DOHH2 (cell line): ENCODE measurements at regions not wholly inside any gene's neighbourhood (a gene's known extent, or its start where the extent isn't known, plus 50 kb on each side); places are given as distances from the start of the nearest gene placed in this dataset.

Experiments used
- H3F3A ChIP-seq: fragments of 200-600 bp; sonication (generic), shearing (Covaris generic); 2 replicates; pipeline ENCODE4 v1.6.0; 2016; ENCODE audit warnings: antibody characterized with exemption, mild to moderate bottlenecking; ENCODE audit not compliant: control insufficient read depth, insufficient read depth
- H3K27ac ChIP-seq: fragments of 200-600 bp; sonication (generic); 2 replicates; pipeline ENCODE4 v1.5.1; 2014; ENCODE audit warnings: low read depth, mild to moderate bottlenecking, low read length, moderate library complexity
- H3K27me3 ChIP-seq: fragments of 200-600 bp; sonication (generic); 2 replicates; pipeline ENCODE4 v1.6.1; 2014; ENCODE audit warnings: mild to moderate bottlenecking, low read length, mixed read lengths; ENCODE audit not compliant: control insufficient read depth
- H3K36me3 ChIP-seq: fragments of 200-600 bp; sonication (generic); 2 replicates; pipeline ENCODE4 v1.6.1; 2014; ENCODE audit warnings: mild to moderate bottlenecking, low read length, moderate library complexity, mixed read lengths; ENCODE audit not compliant: control insufficient read depth
- H3K4me1 ChIP-seq: fragments of 200-600 bp; sonication (generic); 2 replicates; pipeline ENCODE4 v1.6.1; 2014; ENCODE audit warnings: mild to moderate bottlenecking, low read length, mixed read lengths; ENCODE audit not compliant: control insufficient read depth
- H3K4me2 ChIP-seq: fragments of 200-600 bp; sonication (generic); 2 replicates; pipeline ENCODE4 v1.6.0; 2014; ENCODE audit warnings: mild to moderate bottlenecking, low read length, moderate library complexity
- H3K4me3 ChIP-seq: fragments of 200-600 bp; sonication (generic); 2 replicates; pipeline ENCODE4 v1.5.1; 2014; ENCODE audit warnings: mild to moderate bottlenecking, low read length, mixed read lengths
- H3K79me2 ChIP-seq: fragments of 200-600 bp; sonication (generic); 2 replicates; pipeline ENCODE4 v1.6.1; 2014; ENCODE audit warnings: mild to moderate bottlenecking, low read length, mixed read lengths; ENCODE audit not compliant: control insufficient read depth
- H3K9me2 ChIP-seq: fragments of 200-600 bp; sonication (generic); replicated peaks from 2 replicates; pipeline ENCODE4 v1.6.1; 2014; ENCODE audit warnings: mild to moderate bottlenecking, low read length, mixed read lengths; ENCODE audit not compliant: control insufficient read depth
- H3K9me3 ChIP-seq: fragments of 200-600 bp; sonication (generic); 2 replicates; pipeline ENCODE4 v1.6.1; 2014; ENCODE audit warnings: antibody characterized with exemption, low read length, mixed read lengths; ENCODE audit not compliant: control insufficient read depth, insufficient read depth
- H4K20me1 ChIP-seq: fragments of 200-600 bp; sonication (generic); 2 replicates; pipeline ENCODE4 v1.6.0; 2014; ENCODE audit warnings: low read depth, mild to moderate bottlenecking, antibody characterized with exemption, low read length, moderate library complexity; ENCODE audit not compliant: control insufficient read depth, insufficient read depth
- CTCF ChIP-seq: fragments of 200-600 bp; sonication (generic); IDR thresholded peaks from one replicate; pipeline ENCODE4 v1.5.1; 2014; ENCODE audit warnings: antibody characterized with exemption, mild to moderate bottlenecking, low read depth, low read length; ENCODE audit not compliant: poor library complexity, severe bottlenecking
- EZH2phosphoT487 ChIP-seq: fragments of 200-600 bp; sonication (generic); IDR thresholded peaks from 2 replicates; pipeline ENCODE4 v1.6.1; 2017; ENCODE audit warnings: borderline replicate concordance, mild to moderate bottlenecking, antibody characterized with exemption, low read length, moderate library complexity, mixed read lengths

- no peak overlapping the region for H3K4me2 ChIP-seq
- H3K27ac ChIP-seq: no peak overlapping the region
- H4K20me1 ChIP-seq: no peaks in the 10 kb centered on the region
- TF ChIP-seq CTCF (no peak), EZH2phosphoT487 (no peak)
- H3K9me3 ChIP-seq: no peaks in the 10 kb centered on the region; the same call in 1 of the 2 replicates
- H3K4me3 ChIP-seq: no peak overlapping the region
- H3K9me2 ChIP-seq: no peaks in the 10 kb centered on the region
- H3K36me3 ChIP-seq: no peaks in the 10 kb centered on the region
- no peaks in the 10 kb centered on the region for H3K79me2 ChIP-seq
- H3F3A ChIP-seq: no peaks in the 10 kb centered on the region
- H3K27me3 ChIP-seq: no peaks in the 10 kb centered on the region
- H3K4me1 ChIP-seq: no peaks in the 10 kb centered on the region
These were observed 140.9 kb downstream of the TFCP2L1 start for GRCh38 chr2:121144111-121144510.

GRCh38 chr2:121146630-121147029 is 138.4 kb downstream of the TFCP2L1 start:
- Histone ChIP-seq H3K9me2 (no peaks in the 10 kb centered on the region), H3K36me3 (no peaks in the 10 kb centered on the region)

GRCh38 chr2:121147766-121148165 is 137.2 kb downstream of the TFCP2L1 start:
- Histone ChIP-seq H3K27me3 (no peaks in the 10 kb centered on the region), H3K36me3 (no peaks in the 10 kb centered on the region), H3K4me3 (no peak overlapping the region), H3K9me2 (no peaks in the 10 kb centered on the region), H3F3A (no peaks in the 10 kb centered on the region), H3K9me3 (no peaks in the 10 kb centered on the region), H3K79me2 (no peaks in the 10 kb centered on the region), H4K20me1 (no peaks in the 10 kb centered on the region), H3K4me2 (no peak overlapping the region), H3K27ac (no peak overlapping the region), H3K4me1 (no peaks in the 10 kb centered on the region)
- no peak for TF ChIP-seq CTCF

More at GRCh38 chr2:121146630-121147029, 138.4 kb downstream of the TFCP2L1 start:
- Histone ChIP-seq H4K20me1 (no peaks in the 10 kb centered on the region), H3K27ac (no peak overlapping the region), H3F3A (no peaks in the 10 kb centered on the region), H3K9me3 (no peaks in the 10 kb centered on the region), H3K4me3 (no peak overlapping the region), H3K27me3 (no peaks in the 10 kb centered on the region), H3K4me1 (no peaks in the 10 kb centered on the region), H3K4me2 (no peak overlapping the region), H3K79me2 (no peaks in the 10 kb centered on the region)
- TF ChIP-seq CTCF (no peak), EZH2phosphoT487 (no peak)

GRCh38 chr2:121148481-121148880 is 136.5 kb downstream of the TFCP2L1 start:
- no peaks in the 10 kb centered on the region for H3K9me3 ChIP-seq
- TF ChIP-seq CTCF (no peak), EZH2phosphoT487 (no peak)
- no peak overlapping the region for H3K4me2 ChIP-seq
- no peaks in the 10 kb centered on the region for H3K4me1 ChIP-seq
- no peaks in the 10 kb centered on the region for H4K20me1 ChIP-seq
- no peaks in the 10 kb centered on the region for H3K79me2 ChIP-seq
- H3K27ac ChIP-seq: no peak overlapping the region
- no peak overlapping the region for H3K4me3 ChIP-seq
- no peaks in the 10 kb centered on the region for H3K36me3 ChIP-seq
- H3F3A ChIP-seq: no peaks in the 10 kb centered on the region
- no peaks in the 10 kb centered on the region for H3K9me2 ChIP-seq
- H3K27me3 ChIP-seq: no peaks in the 10 kb centered on the region
